ENCODE measurements at regions not wholly inside any gene's neighbourhood (a gene's known extent, or its start where the extent isn't known, plus 50 kb on each side); places are given as distances from the start of the nearest gene placed in this dataset.

- TF ChIP-seq POLR2A (IDR thresholded peaks at IDR 0.05; ENCODE audit: low read depth) (no peak), EP300 (IDR thresholded peaks at IDR 0.05) (no peak), POLR2AphosphoS5 (IDR thresholded peaks at IDR 0.05) (no peak)
- TF ChIP-seq, protein P1, sequence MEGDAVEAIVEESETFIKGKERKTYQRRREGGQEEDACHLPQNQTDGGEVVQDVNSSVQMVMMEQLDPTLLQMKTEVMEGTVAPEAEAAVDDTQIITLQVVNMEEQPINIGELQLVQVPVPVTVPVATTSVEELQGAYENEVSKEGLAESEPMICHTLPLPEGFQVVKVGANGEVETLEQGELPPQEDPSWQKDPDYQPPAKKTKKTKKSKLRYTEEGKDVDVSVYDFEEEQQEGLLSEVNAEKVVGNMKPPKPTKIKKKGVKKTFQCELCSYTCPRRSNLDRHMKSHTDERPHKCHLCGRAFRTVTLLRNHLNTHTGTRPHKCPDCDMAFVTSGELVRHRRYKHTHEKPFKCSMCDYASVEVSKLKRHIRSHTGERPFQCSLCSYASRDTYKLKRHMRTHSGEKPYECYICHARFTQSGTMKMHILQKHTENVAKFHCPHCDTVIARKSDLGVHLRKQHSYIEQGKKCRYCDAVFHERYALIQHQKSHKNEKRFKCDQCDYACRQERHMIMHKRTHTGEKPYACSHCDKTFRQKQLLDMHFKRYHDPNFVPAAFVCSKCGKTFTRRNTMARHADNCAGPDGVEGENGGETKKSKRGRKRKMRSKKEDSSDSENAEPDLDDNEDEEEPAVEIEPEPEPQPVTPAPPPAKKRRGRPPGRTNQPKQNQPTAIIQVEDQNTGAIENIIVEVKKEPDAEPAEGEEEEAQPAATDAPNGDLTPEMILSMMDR (IDR thresholded peaks at IDR 0.05): no peak
- no peak for DNase-seq (ENCODE audit: extremely low spot score)
These were observed 256.6 kb downstream of the GBA3 start for GRCh38 chr4:22949161-22949855.

DNA sequence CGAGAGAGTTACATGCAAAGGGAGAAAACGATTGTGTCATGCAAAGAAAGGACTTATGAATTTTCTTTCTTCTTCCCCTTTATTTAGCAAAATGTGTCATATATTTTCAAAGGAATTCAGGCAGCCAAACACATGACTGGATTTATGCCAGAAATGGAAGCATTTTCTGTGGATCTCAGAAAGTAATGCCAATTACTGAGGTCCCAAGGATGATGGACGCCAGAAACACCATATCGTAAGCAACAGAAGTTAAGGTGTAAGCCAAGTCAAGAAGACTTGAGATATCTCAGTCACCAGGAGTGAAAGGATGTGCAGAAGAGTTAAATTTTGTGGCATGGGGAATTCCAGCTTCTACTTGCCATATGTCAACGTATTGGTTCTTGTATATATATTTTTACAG, 255.1 kb downstream of the GBA3 start:
- TF ChIP-seq POLR2A (IDR thresholded peaks at IDR 0.05; ENCODE audit: low read depth) (no peak), POLR2AphosphoS5 (IDR thresholded peaks at IDR 0.05) (no peak), EP300 (IDR thresholded peaks at IDR 0.05) (no peak)
- TF ChIP-seq, protein P1 (IDR thresholded peaks at IDR 0.05): no peak
- no peaks in the 10 kb centered on the region for H3K4me1 ChIP-seq
- no peaks in the 10 kb centered on the region for H3K27me3 ChIP-seq
- no peaks in the 10 kb centered on the region for H3K9me3 ChIP-seq
- no peak overlapping the region for H3K27ac ChIP-seq (replicated peaks in 1 of 4)
- H3K36me3 ChIP-seq: no peaks in the 10 kb centered on the region
- DNase-seq (ENCODE audit: extremely low spot score): no peak
- intact Hi-C loops (cut with DNase I): no loop called here
- WGBS: 73% methylated on average over 5 of the region's 5 CpGs
- H3K4me3 ChIP-seq: no peak overlapping the region

More at GRCh38 chr4:22949161-22949855, 256.6 kb downstream of the GBA3 start:
- no peaks in the 10 kb centered on the region for H3K36me3 ChIP-seq
- H3K9me3 ChIP-seq: no peaks in the 10 kb centered on the region
- WGBS: 88% methylated on average over 6 of the region's 6 CpGs
- H3K27me3 ChIP-seq: no peaks in the 10 kb centered on the region
- no peaks in the 10 kb centered on the region for H3K4me1 ChIP-seq
- H3K4me3 ChIP-seq: no peak overlapping the region
- H3K27ac ChIP-seq (replicated peaks in 1 of 4): no peak overlapping the region
- intact Hi-C loops (cut with DNase I): no loop called here

GRCh38 chr4:22942920-22943559, 250.3 kb downstream of the GBA3 start:
- Histone ChIP-seq H3K36me3 (no peaks in the 10 kb centered on the region), H3K27me3 (no peaks in the 10 kb centered on the region), H3K27ac (replicated peaks in 1 of 4) (no peak overlapping the region), H3K4me1 (no peaks in the 10 kb centered on the region), H3K9me3 (no peaks in the 10 kb centered on the region), H3K4me3 (no peak overlapping the region)
- intact Hi-C loops (cut with DNase I): no loop called here
- no peak for DNase-seq (ENCODE audit: extremely low spot score)
- TF ChIP-seq POLR2AphosphoS5 (IDR thresholded peaks at IDR 0.05) (no peak), EP300 (IDR thresholded peaks at IDR 0.05) (no peak), POLR2A (IDR thresholded peaks at IDR 0.05; ENCODE audit: low read depth) (no peak)
- TF ChIP-seq, protein P1 (IDR thresholded peaks at IDR 0.05): no peak
- WGBS: 71% methylated on average over 6 of the region's 6 CpGs

- peaks cover 0 to under 1% (median 0%) of the 10 kb centered on the region in 4 donors for H3K9me3 ChIP-seq
- intact Hi-C loops (cut with DNase I): no loop called here
- no peak overlapping the region for H3K4me3 ChIP-seq
- DNase-seq (ENCODE audit: extremely low spot score): no peak
- H3K27me3 ChIP-seq: no peaks in the 10 kb centered on the region
- no peaks in the 10 kb centered on the region for H3K4me1 ChIP-seq
- no peaks in the 10 kb centered on the region for H3K36me3 ChIP-seq
- WGBS: 94% methylated on average over 5 of the region's 5 CpGs
- TF ChIP-seq POLR2AphosphoS5 (IDR thresholded peaks at IDR 0.05): no peak
- TF ChIP-seq, protein P1 (IDR thresholded peaks at IDR 0.05): no peak
- TF ChIP-seq POLR2A (IDR thresholded peaks at IDR 0.05; ENCODE audit: low read depth): no peak
- no peak for TF ChIP-seq EP300 (IDR thresholded peaks at IDR 0.05)
- H3K27ac ChIP-seq (replicated peaks in 1 of 4): no peak overlapping the region
These were observed 249.1 kb downstream of the GBA3 start for GRCh38 chr4:22941688-22942375.

All from esophagus muscularis mucosa (tissue), 4 donors.